ENCODE measurements at regions not wholly inside any gene's neighbourhood (a gene's known extent, or its start where the extent isn't known, plus 50 kb on each side); places are given as distances from the start of the nearest gene placed in this dataset.

GRCh38 chr6:140548366-140548765 is 1173.9 kb upstream of the CITED2 start:
- no peak overlapping the region for H3K4me3 ChIP-seq (ENCODE audit: low read length)
- no peak overlapping the region for H3K4me2 ChIP-seq (ENCODE audit: low read length)
- H3K9ac ChIP-seq (ENCODE audit: low read depth, low read length), result no peak overlapping the region
- peaks cover 9% of the 10 kb centered on the region for H3K4me1 ChIP-seq (ENCODE audit: control insufficient read depth, insufficient read depth, low read length)
- no peaks in the 10 kb centered on the region for H3K27me3 ChIP-seq (ENCODE audit: control insufficient read depth, insufficient read depth, low read length)
- no peaks in the 10 kb centered on the region for H3K36me3 ChIP-seq (ENCODE audit: insufficient read depth, low read length)
- H3K9me3 ChIP-seq (replicated peaks; ENCODE audit: low read length), result no peaks in the 10 kb centered on the region

- H3K27me3 ChIP-seq (ENCODE audit: control insufficient read depth, insufficient read depth, low read length), result no peaks in the 10 kb centered on the region
- H3K4me2 ChIP-seq (ENCODE audit: low read length), result no peak overlapping the region
- H3K4me1 ChIP-seq (ENCODE audit: control insufficient read depth, insufficient read depth, low read length), result peaks cover 13% of the 10 kb centered on the region
- H3K4me3 ChIP-seq (ENCODE audit: low read length), result no peak overlapping the region
- no peaks in the 10 kb centered on the region for H3K9me3 ChIP-seq (replicated peaks; ENCODE audit: low read length)
- no peaks in the 10 kb centered on the region for H3K36me3 ChIP-seq (ENCODE audit: insufficient read depth, low read length)
- peak overlapping the region; percentile 12 for H3K9ac ChIP-seq (ENCODE audit: low read depth, low read length)
Observed at GRCh38 chr6:140546640-140547039, 1172.2 kb upstream of the CITED2 start.

- peaks cover 21% of the 10 kb centered on the region for H3K4me1 ChIP-seq (ENCODE audit: control insufficient read depth, insufficient read depth, low read length)
- H3K4me2 ChIP-seq (ENCODE audit: low read length), result no peak overlapping the region
- H3K27me3 ChIP-seq (ENCODE audit: control insufficient read depth, insufficient read depth, low read length), result no peaks in the 10 kb centered on the region
- no peak overlapping the region for H3K4me3 ChIP-seq (ENCODE audit: low read length)
- no peaks in the 10 kb centered on the region for H3K9me3 ChIP-seq (replicated peaks; ENCODE audit: low read length)
- H3K9ac ChIP-seq (ENCODE audit: low read depth, low read length), result no peak overlapping the region
- no peaks in the 10 kb centered on the region for H3K36me3 ChIP-seq (ENCODE audit: insufficient read depth, low read length)
Observed at GRCh38 chr6:140544431-140544830, 1170.0 kb upstream of the CITED2 start.

GRCh38 chr6:140542863-140543262 is 1168.4 kb upstream of the CITED2 start:
- Histone ChIP-seq H3K36me3 (ENCODE audit: insufficient read depth, low read length) (no peaks in the 10 kb centered on the region), H3K4me1 (ENCODE audit: control insufficient read depth, insufficient read depth, low read length) (peaks cover 37% of the 10 kb centered on the region), H3K9me3 (replicated peaks; ENCODE audit: low read length) (no peaks in the 10 kb centered on the region), H3K4me3 (ENCODE audit: low read length) (no peak overlapping the region), H3K27me3 (ENCODE audit: control insufficient read depth, insufficient read depth, low read length) (no peaks in the 10 kb centered on the region), H3K4me2 (ENCODE audit: low read length) (no peak overlapping the region), H3K9ac (ENCODE audit: low read depth, low read length) (no peak overlapping the region)

GRCh38 chr6:140541288-140541687 is 1166.8 kb upstream of the CITED2 start:
- Histone ChIP-seq H3K4me3 (ENCODE audit: low read length) (no peak overlapping the region), H3K36me3 (ENCODE audit: insufficient read depth, low read length) (no peaks in the 10 kb centered on the region), H3K4me2 (ENCODE audit: low read length) (peak overlapping the region; percentile 38), H3K9ac (ENCODE audit: low read depth, low read length) (peak overlapping the region; percentile 17), H3K9me3 (replicated peaks; ENCODE audit: low read length) (no peaks in the 10 kb centered on the region), H3K4me1 (ENCODE audit: control insufficient read depth, insufficient read depth, low read length) (peaks cover 42% of the 10 kb centered on the region), H3K27me3 (ENCODE audit: control insufficient read depth, insufficient read depth, low read length) (no peaks in the 10 kb centered on the region)

GRCh38 chr6:140540743-140541142 is 1166.3 kb upstream of the CITED2 start:
- Histone ChIP-seq H3K4me1 (ENCODE audit: control insufficient read depth, insufficient read depth, low read length) (peaks cover 40% of the 10 kb centered on the region), H3K4me3 (ENCODE audit: low read length) (no peak overlapping the region), H3K4me2 (ENCODE audit: low read length) (no peak overlapping the region), H3K9me3 (replicated peaks; ENCODE audit: low read length) (peaks cover 2% of the 10 kb centered on the region), H3K27me3 (ENCODE audit: control insufficient read depth, insufficient read depth, low read length) (no peaks in the 10 kb centered on the region), H3K36me3 (ENCODE audit: insufficient read depth, low read length) (no peaks in the 10 kb centered on the region), H3K9ac (ENCODE audit: low read depth, low read length) (peak overlapping the region; percentile 17)

- Histone ChIP-seq H3K4me1 (ENCODE audit: control insufficient read depth, insufficient read depth, low read length) (peaks cover 40% of the 10 kb centered on the region), H3K4me3 (ENCODE audit: low read length) (no peak overlapping the region), H3K9me3 (replicated peaks; ENCODE audit: low read length) (peaks cover 17% of the 10 kb centered on the region), H3K27me3 (ENCODE audit: control insufficient read depth, insufficient read depth, low read length) (no peaks in the 10 kb centered on the region), H3K4me2 (ENCODE audit: low read length) (no peak overlapping the region), H3K9ac (ENCODE audit: low read depth, low read length) (peak overlapping the region; percentile 77), H3K36me3 (ENCODE audit: insufficient read depth, low read length) (no peaks in the 10 kb centered on the region)
Observed at GRCh38 chr6:140538926-140539325, 1164.5 kb upstream of the CITED2 start.

- H3K4me1 ChIP-seq (ENCODE audit: control insufficient read depth, insufficient read depth, low read length), result peaks cover 40% of the 10 kb centered on the region
- H3K36me3 ChIP-seq (ENCODE audit: insufficient read depth, low read length), result no peaks in the 10 kb centered on the region
- H3K9me3 ChIP-seq (replicated peaks; ENCODE audit: low read length), result peaks cover 17% of the 10 kb centered on the region
- peak overlapping the region; percentile 80 for H3K9ac ChIP-seq (ENCODE audit: low read depth, low read length)
- peak overlapping the region; percentile 53 for H3K4me2 ChIP-seq (ENCODE audit: low read length)
- H3K4me3 ChIP-seq (ENCODE audit: low read length), result no peak overlapping the region
- H3K27me3 ChIP-seq (ENCODE audit: control insufficient read depth, insufficient read depth, low read length), result no peaks in the 10 kb centered on the region
Observed at GRCh38 chr6:140537834-140538705, 1163.6 kb upstream of the CITED2 start.

- H3K9ac ChIP-seq (ENCODE audit: low read depth, low read length), result peak overlapping the region; percentile 80
- H3K4me3 ChIP-seq (ENCODE audit: low read length), result peak overlapping the region; percentile 17
- peaks cover 17% of the 10 kb centered on the region for H3K9me3 ChIP-seq (replicated peaks; ENCODE audit: low read length)
- H3K27me3 ChIP-seq (ENCODE audit: control insufficient read depth, insufficient read depth, low read length), result no peaks in the 10 kb centered on the region
- H3K4me1 ChIP-seq (ENCODE audit: control insufficient read depth, insufficient read depth, low read length), result peaks cover 36% of the 10 kb centered on the region
- H3K4me2 ChIP-seq (ENCODE audit: low read length), result peak overlapping the region; percentile 53
- H3K36me3 ChIP-seq (ENCODE audit: insufficient read depth, low read length), result no peaks in the 10 kb centered on the region
Observed at GRCh38 chr6:140537211-140537610, 1162.8 kb upstream of the CITED2 start.

- peaks cover 29% of the 10 kb centered on the region for H3K4me1 ChIP-seq (ENCODE audit: control insufficient read depth, insufficient read depth, low read length)
- no peak overlapping the region for H3K4me3 ChIP-seq (ENCODE audit: low read length)
- H3K4me2 ChIP-seq (ENCODE audit: low read length), result no peak overlapping the region
Observed at GRCh38 chr6:140535511-140535910, 1161.1 kb upstream of the CITED2 start.

GRCh38 chr6:140533526-140533925 is 1159.1 kb upstream of the CITED2 start:
- H3K27me3 ChIP-seq (ENCODE audit: control insufficient read depth, insufficient read depth, low read length), result no peaks in the 10 kb centered on the region
- no peak overlapping the region for H3K4me2 ChIP-seq (ENCODE audit: low read length)
- peaks cover 18% of the 10 kb centered on the region for H3K4me1 ChIP-seq (ENCODE audit: control insufficient read depth, insufficient read depth, low read length)
- H3K9me3 ChIP-seq (replicated peaks; ENCODE audit: low read length), result peaks cover 17% of the 10 kb centered on the region
- H3K36me3 ChIP-seq (ENCODE audit: insufficient read depth, low read length), result no peaks in the 10 kb centered on the region
- no peak overlapping the region for H3K4me3 ChIP-seq (ENCODE audit: low read length)
- no peak overlapping the region for H3K9ac ChIP-seq (ENCODE audit: low read depth, low read length)

More at GRCh38 chr6:140535511-140535910, 1161.1 kb upstream of the CITED2 start:
- Histone ChIP-seq H3K36me3 (ENCODE audit: insufficient read depth, low read length) (no peaks in the 10 kb centered on the region), H3K27me3 (ENCODE audit: control insufficient read depth, insufficient read depth, low read length) (no peaks in the 10 kb centered on the region), H3K9me3 (replicated peaks; ENCODE audit: low read length) (peaks cover 17% of the 10 kb centered on the region), H3K9ac (ENCODE audit: low read depth, low read length) (no peak overlapping the region)

GRCh38 chr6:140504776-140505175 is 1130.3 kb upstream of the CITED2 start:
- Histone ChIP-seq H3K4me2 (ENCODE audit: low read length) (no peak overlapping the region), H3K36me3 (ENCODE audit: insufficient read depth, low read length) (no peaks in the 10 kb centered on the region), H3K4me1 (ENCODE audit: control insufficient read depth, insufficient read depth, low read length) (no peaks in the 10 kb centered on the region), H3K27me3 (ENCODE audit: control insufficient read depth, insufficient read depth, low read length) (no peaks in the 10 kb centered on the region), H3K4me3 (ENCODE audit: low read length) (no peak overlapping the region), H3K9ac (ENCODE audit: low read depth, low read length) (no peak overlapping the region), H3K9me3 (replicated peaks; ENCODE audit: low read length) (no peaks in the 10 kb centered on the region)

All from skeletal muscle satellite cell (primary cell).